Thymus (tissue), 11 donors: ENCODE measurements at regions not wholly inside any gene's neighbourhood (a gene's known extent, or its start where the extent isn't known, plus 50 kb on each side); places are given as distances from the start of the nearest gene placed in this dataset.

Experiments used
- DNase-seq, 9 donors: peaks; one replicate each; pipeline ENCODE4 v3.0.0-alpha.2; 2013; ENCODE audit warnings: low spot score in 9 of 9, low read depth in 6 of 9, missing footprints in 1 of 9
- H3K27ac ChIP-seq, 2 donors: one replicate each; pipeline ENCODE4 v1.5.1; 2013; ENCODE audit warnings: control low read depth in 1 of 2, low read depth in 1 of 2, low read length in 1 of 2, mild to moderate bottlenecking in 1 of 2, moderate library complexity in 1 of 2
- H3K27me3 ChIP-seq, 2 donors: one replicate each; pipeline ENCODE4 v1.5.1; 2013; ENCODE audit warnings: low read length in 1 of 2; ENCODE audit not compliant: control insufficient read depth in 2 of 2, insufficient read depth in 1 of 2
- H3K36me3 ChIP-seq, 2 donors: one replicate each; pipeline ENCODE4 v1.5.1; 2013; ENCODE audit warnings: low read length in 1 of 2, mild to moderate bottlenecking in 1 of 2, moderate library complexity in 1 of 2; ENCODE audit not compliant: control insufficient read depth in 2 of 2, insufficient read depth in 2 of 2
- H3K4me1 ChIP-seq, 2 donors: one replicate each; pipeline ENCODE4 v1.5.1; 2013; ENCODE audit warnings: low read length in 2 of 2; ENCODE audit not compliant: control insufficient read depth in 2 of 2, insufficient read depth in 2 of 2
- H3K4me3 ChIP-seq, 2 donors: one replicate each; pipeline ENCODE4 v1.5.1; 2013; ENCODE audit warnings: low read length in 2 of 2, control low read depth in 1 of 2, mild to moderate bottlenecking in 1 of 2
- H3K9me3 ChIP-seq, 2 donors: one replicate each; pipeline ENCODE4 v1.5.1; 2013; ENCODE audit warnings: low read length in 1 of 2, mild to moderate bottlenecking in 1 of 2; ENCODE audit not compliant: control insufficient read depth in 2 of 2, insufficient read depth in 1 of 2
- WGBS: extraction: QIAGEN DNeasy Blood & Tissue Kit; methylation state at CpG from one replicate; pipeline ENCODE4 v1.1.7; 2013; 5-methylcytosine and 5-hydroxymethylcytosine counted together
- donor health status: healthy.

- H3K4me3 ChIP-seq, result no peak overlapping the region
- no peak for DNase-seq
- H3K9me3 ChIP-seq, result no peaks in the 10 kb centered on the region
- H3K4me1 ChIP-seq, result peaks cover 0 to 3% of the 10 kb centered on the region in 2 donors
- H3K27me3 ChIP-seq, result no peaks in the 10 kb centered on the region
- 97% methylated on average over 8 of the region's 8 CpGs for WGBS
- H3K27ac ChIP-seq, result no peak overlapping the region
- no peaks in the 10 kb centered on the region for H3K36me3 ChIP-seq
These were observed 55.3 kb upstream of the COPS8 start for GRCh38 chr2:237030382-237030781.

DNA sequence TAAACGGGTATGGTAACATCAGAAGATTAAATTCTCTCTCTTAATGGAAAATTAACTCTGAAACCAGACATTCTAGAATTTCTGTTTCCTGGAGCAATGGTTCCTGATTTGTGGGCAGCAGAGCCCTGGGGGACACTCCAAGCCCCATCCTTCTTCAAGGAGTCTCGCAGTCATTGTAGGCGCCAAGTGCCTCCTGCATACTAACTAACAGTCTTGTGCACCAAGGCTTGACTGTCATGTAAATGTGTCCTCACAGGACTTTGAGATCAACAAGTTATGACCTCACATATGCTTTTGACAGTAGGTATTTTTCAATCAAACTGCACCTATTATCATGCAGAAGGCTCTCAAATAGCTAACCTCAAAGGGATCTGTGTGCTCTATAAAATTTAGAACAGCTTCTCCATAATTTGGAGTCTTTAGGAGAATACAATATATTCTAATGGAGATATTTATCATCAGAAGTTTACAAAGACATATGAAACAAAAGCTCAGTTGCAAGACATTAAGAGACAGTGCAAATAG is 52.1 kb upstream of the COPS8 start:
- no peak for DNase-seq
- Histone ChIP-seq H3K36me3 (no peaks in the 10 kb centered on the region), H3K27me3 (peaks cover 0 to 2% of the 10 kb centered on the region in 2 donors), H3K4me3 (no peak overlapping the region), H3K4me1 (no peaks in the 10 kb centered on the region), H3K9me3 (no peaks in the 10 kb centered on the region), H3K27ac (no peak overlapping the region)
- WGBS, result 96% methylated on average over 3 of the region's 3 CpGs

DNA sequence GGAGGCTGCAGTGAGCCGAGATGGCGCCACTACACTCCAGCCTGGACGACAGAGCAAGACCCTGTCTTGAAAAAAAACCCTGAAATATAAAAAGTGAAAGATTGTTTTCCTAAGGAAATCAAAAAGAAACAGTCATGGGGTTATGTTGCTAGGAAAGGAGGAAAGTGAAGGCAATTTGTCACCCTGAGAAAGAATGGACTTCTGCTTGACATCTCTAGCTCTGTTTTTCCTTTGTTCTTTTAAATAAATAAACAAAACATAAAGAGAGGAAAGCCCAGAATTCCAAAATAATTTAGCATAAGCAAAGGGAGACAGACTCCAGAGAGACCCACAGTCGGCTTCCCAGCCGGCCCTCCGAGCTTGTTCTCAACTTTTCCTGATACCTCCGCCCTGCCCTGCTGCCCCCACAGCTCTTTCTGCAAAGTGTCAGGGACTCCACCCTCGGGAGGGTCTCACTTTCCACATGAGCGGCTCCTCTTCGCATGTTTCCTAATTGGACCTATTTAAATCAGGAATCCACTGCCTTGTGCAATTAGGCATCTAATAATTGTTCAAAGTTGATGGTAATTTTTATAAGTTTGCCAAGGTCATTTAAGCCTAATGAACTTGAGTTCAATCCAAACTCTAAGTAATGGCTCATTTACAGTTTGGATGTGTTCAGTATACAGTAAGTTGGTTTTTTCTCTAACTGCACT is 49.8 kb upstream of the COPS8 start:
- Histone ChIP-seq H3K27ac (no peak overlapping the region), H3K4me3 (no peak overlapping the region), H3K27me3 (peaks cover 0 to 2% of the 10 kb centered on the region in 2 donors), H3K36me3 (no peaks in the 10 kb centered on the region), H3K4me1 (no peaks in the 10 kb centered on the region), H3K9me3 (no peaks in the 10 kb centered on the region)
- no peak for DNase-seq
- 97% methylated on average over 10 of the region's 10 CpGs for WGBS
